Stimulated activated CD8-positive, alpha-beta memory T cell treated with anti-CD3 and anti-CD28 coated beads, Interleukin-7, amount 100 ng/mL, for 48 hours (primary cell): ENCODE measurements at regions not wholly inside any gene's neighbourhood (a gene's known extent, or its start where the extent isn't known, plus 50 kb on each side); places are given as distances from the start of the nearest gene placed in this dataset.

ENCODE experiments used
- DNase-seq, 2 donors: peaks; one replicate each; pipeline ENCODE4 v3.0.0-alpha.2; 2020; ENCODE audit warnings: low read depth in 1 of 2; ENCODE audit errors: extremely low read depth in 1 of 2

DNA sequence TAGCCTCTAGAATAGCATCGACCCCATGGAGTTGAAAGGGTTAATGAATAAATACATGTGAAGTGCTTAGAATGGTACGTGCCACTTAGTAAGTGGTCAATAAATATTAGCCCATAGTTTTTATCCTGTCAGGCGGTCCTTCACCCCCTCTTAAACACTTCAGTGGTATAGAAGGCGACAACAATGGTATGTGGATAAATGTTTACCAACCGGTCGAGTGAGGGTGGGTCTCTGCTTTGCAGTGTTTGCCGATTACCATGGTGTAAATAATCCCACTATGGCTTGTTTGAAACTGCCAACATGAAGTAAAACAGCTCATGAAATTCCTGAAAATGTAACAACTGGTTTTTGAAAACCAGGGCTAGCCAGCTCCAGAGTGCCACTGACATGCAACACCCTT is 541.2 kb downstream of the BUD13 start:
- DNase-seq = no peak

DNA sequence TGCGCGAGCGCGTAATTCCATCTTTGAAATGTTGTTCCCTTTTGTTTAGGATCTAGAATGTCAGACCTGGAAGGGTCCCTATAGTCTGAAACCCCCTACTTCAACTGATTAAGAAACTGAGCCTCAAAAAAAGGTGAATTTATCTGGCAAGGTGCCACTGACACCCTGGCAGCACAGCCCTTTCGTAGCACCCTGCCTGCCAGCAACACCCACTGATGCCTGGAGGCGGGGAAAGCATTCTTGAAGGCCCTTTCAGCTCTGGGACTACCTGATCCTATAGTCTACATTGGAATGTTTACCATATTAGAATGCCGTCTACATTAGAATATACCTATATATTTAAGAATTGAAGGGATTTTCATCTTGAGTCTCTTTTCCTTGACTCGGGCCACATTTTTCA is 542.3 kb downstream of the BUD13 start:
- DNase-seq = no peak

DNA sequence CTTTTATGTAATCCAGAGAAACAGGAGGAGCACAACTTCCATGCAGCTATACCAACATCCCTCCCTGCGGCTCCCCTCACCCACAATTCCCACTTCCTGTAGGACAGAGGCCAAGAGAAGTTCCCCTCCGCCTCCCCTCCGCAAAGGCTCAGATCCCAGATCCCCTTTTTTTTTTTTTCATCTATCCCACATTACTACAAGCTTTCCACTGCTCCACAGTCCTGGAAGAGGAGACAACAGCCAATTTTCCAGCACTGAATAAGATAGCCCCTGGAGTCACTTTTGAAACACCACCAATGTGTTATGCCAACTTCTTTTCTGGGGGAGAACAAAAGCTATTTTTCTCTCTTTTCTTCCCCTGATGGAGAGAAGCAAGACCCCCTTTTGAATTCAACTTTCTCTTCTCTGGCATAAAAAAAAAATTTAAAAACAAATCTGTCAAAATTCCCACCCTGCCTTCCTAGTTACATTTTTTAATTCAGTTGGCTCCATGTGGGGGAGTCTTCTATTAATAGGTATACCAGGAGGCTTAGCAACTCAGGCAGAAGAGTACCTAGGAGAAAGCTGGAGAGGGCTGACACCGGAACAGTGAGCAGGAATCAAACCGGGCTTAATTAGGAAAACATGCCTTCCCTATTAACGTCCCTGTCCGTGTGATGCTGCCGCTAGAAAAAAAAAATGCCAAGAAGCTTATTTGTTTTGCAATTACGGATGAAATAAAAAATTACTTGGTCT is 543.4 kb downstream of the BUD13 start:
- DNase-seq = no peak

DNA sequence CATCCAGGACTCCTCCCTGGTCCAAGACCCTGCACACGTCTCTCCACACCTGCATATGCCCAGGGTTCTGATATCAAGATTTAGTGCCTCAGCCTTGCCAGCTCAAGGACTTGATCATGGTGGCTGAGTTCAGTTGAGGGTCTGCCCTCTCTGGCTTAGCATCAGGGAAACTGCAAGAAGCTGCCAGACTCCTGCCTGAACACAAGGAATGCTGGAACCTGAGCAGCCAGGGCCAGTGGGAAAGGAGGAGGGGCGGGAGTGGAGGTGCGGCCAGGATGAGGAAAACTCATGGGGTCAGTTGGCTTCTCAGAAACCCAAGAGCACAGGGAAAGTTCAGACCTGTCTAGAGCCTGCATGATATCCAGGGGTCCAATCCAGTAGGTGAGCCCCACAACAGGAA is 546.1 kb downstream of the BUD13 start:
- no peak for DNase-seq

DNA sequence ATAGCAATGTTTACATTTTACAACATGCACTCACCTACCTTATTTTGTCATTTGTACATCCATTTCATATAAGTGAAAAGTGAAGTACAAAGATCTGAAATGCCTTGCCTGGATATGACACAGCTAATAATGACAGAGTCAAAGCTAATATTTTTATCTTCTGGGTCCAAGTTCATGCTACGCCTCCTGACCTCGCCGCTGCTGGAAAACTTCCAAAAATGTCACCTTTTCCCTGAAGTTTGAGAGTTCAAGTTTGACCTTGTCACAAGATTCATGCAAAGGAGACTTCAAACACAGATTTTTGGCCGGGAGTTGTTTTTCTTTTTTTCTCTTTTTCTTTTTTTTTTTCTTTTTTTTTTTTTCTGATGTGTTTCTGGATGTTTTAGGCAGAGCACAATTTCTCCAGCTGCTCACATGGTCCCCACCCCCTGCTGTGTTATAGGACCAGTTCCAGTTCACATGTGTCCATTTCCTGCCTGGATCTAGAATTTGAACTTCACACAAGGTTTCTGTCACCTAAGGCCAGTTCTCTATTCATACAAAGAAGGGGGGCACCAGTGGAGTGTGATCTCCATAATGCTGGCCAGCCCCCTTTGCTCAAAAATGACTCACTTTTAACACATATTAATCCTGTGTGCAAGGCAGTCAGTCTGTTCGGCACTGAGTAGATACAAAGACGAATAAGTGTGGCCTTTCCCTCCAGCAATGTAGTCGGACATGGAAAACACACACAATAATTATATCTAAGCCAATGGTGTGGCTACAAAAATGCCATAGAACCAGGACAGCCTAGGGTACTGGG is 546.8 kb downstream of the BUD13 start:
- DNase-seq = no peak

DNA sequence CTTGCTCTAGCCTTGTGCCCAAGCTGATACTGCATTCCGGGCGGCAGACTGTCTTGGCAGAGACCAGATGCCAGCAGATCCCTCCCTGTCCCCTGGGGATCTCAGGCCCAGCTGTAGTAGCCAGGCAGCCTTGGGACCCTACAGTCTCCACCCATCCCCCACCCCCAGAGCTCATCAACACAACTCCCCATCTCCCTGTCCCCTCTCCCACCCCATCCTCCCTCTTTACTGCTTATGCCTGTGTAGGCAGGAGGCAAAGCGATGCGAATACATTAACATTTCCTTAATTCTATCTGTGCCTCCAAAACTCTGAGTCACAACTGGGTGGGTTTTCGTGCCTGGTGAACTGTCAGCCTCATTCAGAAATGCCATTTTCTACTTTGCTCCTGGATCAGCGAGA is 547.6 kb downstream of the BUD13 start:
- DNase-seq = no peak

DNA sequence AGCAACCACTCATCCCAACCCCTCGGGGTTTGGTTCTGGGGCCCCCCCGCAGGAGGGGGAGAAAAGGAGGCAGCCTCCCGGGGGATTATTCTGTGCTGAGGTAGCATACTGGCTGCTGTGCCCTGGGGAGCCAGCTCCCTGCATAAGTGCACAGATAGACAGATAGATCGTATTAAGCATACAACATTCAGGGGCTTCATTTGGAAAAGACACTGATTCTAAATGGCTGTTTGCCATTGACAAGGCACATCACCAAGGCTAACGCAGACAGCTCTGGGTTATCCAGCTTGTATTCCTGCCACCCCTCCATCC is 547.9 kb downstream of the BUD13 start:
- DNase-seq = no peak

DNA sequence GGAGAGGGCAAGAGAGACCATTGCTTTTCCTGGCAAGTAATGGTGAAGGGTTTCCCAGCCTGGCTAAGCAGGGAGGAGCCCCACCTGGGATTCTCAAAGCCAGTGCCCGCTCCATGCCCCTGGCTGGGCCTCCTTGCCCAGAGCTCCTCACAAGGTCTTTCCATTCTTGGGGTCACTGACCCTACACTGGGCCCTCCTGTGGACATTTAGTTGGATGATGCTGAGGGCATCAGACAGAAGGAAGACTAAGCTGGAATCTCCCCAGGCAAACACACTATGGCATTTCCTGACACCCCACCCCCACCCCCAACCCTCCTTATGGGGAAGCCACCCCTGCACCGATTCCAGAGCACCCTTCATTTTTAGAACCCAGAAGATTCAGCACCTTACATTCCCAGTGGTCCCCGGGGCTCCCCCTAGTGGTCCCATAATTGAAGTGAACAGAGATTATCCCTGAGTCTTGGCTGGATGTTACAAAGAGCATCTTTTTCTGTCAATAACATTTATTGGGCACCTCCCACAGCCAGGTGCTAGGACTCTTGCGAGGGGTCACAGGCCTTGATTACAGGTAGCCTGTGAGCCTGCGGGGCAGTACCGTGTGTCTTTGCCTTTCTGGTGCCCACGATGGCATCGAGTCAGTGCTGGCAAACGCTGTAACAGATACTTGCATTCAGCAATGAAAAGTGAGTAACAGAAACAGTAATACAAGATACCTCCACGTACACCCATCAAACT is 548.5 kb downstream of the BUD13 start:
- DNase-seq = peak; percentile 0 to 11

DNA sequence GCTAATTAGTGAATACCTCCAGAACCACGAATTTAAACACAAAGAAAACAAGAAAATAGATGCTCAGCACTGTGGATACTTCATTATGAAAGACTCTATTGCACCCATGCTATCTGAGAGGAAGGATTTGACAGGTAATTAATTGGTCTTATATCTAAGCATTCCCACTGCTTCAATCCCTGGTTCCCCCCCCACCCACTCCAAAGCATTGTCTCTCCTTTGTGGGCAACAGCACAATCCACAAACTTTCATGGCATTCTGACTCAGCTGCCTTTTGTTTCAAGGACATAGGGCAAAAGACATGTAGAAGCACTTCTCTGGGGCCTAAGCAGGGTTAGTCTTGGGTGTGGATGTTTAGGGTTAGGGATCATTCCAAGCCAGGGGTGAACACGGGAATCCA is 551.4 kb downstream of the BUD13 start:
- no peak for DNase-seq

DNA sequence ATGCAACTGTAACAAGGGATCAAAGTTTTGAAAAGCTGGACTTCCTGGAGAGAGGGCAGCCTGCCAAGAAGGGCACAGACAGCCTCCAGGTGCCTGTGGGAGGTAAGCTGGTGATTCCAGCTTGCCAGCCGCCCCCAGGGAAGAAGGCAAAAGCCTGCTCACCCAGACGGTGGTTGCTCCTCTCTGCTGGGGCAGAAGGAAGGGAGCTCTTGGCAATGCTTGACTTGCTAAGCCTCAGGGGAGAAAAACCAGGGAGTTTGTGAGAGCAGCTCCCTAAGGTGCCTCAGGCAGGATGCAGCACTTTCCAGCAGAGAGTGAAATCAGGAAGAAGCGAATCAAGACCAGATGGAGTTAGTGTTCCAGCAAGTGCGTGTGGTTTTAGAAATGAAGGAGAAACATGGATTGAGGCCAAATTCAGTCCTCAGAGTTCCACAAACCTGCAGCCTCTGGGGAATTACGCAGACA is 553.6 kb downstream of the BUD13 start:
- DNase-seq = no peak

DNA sequence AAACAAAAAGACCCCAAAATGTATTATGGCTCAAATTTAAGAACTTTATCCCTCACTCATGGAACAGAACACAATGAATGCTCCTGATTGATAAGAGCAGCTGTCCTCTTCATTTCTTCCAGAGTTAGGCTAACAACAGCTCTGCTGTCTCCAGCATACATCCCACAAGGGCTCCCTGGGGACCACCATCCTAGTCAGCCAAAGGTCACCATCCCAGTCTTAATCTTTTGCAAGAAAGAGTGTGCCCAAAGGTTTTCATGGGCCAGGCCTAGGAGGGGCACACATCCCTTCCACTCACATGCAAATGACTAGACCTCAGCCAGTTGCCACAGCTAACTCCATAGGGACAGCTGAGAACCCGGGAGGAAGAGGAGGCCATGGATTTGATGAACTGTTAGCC is 555.3 kb downstream of the BUD13 start:
- DNase-seq = no peak

DNA sequence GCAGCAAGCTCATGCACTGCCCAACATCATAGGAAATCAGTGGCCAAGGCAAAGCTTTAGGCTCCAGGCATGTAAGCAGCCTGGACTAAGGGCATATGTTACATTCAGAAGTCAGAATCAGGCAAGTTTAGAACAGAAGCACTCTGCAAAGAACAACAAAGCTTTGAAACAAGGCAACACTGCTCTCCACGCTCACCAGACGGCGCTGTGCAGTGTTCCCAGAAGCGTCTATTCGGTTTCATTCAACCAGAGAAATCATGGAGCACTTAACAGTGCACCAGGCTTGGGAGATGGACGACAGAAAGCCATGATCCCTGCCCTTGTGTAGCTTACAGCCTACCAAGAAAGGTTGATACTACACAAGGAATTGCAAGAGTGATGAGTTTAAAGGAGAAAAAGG is 555.8 kb downstream of the BUD13 start:
- DNase-seq = no peak

DNA sequence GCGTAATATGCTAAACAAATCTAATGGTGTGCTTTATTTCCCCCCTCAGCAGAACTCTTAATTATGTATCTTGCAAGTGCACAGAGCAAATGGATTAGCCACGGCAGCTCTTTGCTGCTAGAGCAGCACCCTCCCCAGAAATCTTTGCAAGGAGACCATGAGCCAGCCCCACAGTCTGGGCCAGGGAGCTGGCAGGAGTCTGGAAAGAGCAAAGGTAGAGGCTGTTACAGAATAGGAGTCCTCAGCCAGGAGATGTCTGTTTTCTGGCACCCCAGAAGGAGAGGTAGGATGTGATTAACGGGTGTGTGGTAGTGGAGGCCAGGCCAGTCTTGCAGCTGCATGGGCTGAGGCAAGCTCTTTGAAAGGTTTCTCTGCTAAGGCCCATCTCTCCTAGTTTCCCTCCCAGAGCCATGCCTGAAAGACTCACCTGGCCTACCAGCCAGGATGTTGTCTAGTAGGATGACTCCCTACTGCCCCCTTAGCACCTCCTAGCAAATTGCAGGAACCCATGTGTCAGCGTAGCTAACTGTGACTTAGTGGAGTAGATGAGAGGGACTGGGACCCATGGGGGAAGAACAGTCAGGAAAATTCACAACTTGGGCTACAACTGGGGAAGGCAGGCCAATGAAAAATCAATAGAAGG is 557.2 kb downstream of the BUD13 start:
- no peak for DNase-seq

DNA sequence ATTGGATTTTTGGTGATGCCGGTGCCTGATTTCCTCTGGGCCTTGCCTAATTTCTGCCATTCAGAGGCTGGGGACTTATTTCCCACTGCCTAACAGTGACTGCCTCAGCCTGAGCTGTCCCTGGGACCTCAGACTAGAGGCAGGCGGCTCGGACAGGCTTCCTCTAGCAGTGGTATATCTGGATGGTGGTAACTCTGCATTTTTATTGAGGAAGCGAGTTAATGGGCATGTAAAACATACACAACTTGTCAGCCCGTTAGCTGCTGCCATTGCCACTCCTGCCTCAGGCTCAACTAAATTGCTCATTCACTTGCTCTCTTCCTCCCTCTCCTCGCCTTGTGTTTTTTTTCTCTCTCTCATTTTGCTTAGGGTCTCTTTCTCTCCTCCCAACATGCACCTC is 561.6 kb downstream of the BUD13 start:
- DNase-seq = no peak

DNA sequence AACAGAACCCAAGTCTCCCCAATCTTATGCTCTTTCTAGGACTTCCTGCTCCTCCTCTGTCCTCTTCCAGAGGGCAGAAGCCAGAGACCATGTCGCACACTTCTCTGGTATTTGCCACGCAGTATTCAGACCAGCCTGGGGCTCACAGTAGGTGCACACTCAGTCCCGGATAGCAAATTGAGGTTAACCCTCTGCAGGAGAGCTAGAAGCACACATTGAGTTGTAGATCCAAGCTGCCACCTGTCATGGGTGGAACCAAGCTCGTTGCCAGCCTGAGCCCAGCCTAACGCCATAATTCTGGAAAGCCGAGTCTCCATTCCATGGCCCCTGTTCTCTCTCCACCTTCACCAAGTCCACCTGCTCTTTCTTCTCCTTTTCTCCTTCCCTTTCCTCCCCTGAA is 562.1 kb downstream of the BUD13 start:
- no peak for DNase-seq

DNA sequence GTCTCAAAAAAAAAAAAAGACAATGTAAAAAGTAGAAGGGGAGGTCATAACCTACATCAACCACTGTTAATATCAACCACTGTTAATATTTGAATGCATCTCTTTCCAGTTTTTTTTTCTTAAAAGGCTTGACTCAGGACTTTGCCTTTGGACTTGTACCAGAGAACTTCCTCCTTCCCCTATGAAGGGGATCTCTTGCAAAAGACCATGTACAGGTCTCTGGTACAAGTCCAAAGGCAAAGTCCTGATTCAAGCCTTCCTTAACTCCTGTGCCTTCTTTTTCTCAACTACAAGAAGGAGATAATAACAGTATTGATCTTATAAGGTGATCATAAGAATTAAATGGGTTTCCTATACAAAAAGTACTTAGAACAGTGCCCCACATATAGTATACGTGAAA is 563.5 kb downstream of the BUD13 start:
- no peak for DNase-seq

DNA sequence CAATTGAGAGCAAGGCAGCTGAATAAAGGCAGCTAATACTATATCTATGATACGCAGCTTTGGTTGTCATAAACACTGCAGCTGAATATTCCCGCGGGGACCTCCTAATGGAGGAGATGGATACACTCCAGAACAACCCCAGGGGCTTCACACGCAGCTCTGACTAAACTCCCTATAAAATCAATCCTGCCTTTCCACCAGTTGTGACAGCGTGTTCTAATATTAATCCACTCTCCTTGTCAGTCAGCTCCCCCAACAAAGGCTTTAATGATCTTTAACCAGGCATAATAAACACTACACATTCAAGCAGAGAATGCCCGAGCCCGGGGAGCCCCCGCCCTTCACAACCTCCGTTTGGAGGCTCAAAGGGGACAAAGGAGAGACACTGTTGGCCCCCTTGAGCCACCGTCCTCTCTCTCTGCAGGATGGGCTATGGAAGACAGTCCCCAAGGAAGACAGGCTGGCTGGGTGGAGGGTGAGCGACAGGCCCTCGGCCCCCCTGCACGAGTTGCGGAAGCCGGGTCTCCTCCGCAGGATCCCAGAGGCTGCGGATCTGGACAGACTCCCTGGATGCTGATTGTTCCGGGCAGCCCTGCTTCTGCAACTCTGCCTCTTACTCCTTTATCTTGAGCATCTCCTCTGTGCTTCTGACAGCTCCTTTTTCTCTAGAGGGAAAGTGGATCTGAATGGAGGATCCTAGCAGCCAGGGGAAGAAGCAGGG is 565.2 kb downstream of the BUD13 start:
- DNase-seq = no peak

DNA sequence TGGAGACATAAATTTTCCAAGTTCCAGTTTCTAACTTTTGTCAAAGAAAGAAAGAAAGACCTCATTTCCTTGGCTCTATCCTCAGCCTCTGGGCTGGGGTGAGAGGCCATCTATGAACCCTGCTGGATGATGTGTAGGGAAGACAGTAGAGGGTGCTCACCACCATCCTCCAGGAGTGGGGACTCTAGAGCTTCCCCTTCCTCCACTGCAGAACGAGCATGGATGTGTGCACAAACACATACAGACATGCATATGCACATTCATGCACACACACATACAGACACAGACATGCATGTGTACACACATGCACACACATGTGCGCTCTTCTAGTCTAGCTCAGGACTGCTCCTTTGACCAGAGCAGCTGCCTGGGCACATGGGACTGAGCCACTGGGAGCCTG is 565.8 kb downstream of the BUD13 start:
- DNase-seq = no peak

DNA sequence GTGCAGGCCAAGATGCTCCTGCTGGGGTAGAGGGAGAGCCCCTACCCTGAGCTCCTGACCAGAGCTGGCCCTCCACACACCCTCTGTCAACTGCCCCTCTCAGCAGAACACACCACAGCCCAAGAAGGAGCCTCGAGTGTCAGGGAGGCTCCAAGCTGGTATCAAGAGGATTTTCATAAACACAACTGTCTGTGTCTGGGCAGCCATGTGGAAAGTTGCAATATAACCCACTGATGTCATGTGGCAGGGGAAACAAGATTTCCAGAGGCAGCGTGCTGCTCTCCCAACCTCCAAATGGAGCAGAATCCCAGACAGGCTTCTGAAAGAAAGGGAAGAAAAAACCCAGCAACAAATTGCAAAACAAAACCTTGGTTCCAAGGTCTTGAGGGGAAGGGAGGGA is 569.9 kb downstream of the BUD13 start:
- no peak for DNase-seq

DNA sequence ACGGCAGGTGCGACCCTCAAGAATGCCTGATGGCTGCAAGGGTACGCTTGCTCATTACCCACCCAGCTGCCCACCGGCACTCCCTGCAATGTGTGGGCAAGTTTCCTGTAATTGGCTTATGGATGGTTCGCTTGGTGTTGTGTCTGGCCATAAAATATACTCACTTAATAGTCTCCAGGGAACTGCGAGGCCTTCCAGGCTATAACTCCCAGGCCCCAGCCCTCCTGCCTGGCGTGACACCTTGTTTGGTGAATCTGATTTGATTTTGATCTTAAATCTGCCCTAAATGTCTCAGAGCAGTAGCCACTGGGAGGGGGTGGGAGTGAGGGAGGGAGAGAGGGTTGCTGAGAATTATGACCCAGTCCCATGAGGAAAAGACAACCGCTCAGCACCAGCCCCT is 572.2 kb downstream of the BUD13 start:
- no peak for DNase-seq

DNA sequence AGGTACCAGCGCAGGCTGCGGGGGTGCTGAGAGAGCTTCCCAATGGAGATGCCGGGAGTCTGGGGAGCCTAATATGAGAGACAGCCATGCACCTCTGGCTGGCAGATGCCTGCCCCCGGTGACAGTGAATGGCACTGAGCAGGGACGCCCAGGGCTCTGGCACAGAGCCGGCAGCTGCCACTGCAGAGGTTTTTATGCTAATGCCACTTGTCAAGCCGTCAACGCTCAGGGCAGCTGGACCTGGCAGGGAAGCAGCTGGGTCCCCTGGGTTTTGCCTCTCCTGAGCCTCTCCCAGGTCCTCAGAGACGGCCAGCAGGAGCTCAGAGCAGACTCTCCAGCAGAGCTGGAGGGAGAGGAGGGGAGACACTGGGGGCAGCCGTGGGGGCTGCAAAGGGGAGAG is 573.6 kb downstream of the BUD13 start:
- no peak for DNase-seq
